NB4 (cell line): ENCODE measurements at regions not wholly inside any gene's neighbourhood (a gene's known extent, or its start where the extent isn't known, plus 50 kb on each side); places are given as distances from the start of the nearest gene placed in this dataset.

Experiments
- POLR2A ChIP-seq: IDR thresholded peaks from 2 replicates; pipeline ENCODE4 v1.6.1; 2011; ENCODE audit warnings: mild to moderate bottlenecking; ENCODE audit not compliant: insufficient read length; ENCODE audit errors: extremely low read depth
- TF ChIP-seq, protein P1 (sequence below): IDR thresholded peaks from one replicate; pipeline ENCODE4 v1.5.1; 2012; ENCODE audit warnings: low read depth, low read length

DNA sequence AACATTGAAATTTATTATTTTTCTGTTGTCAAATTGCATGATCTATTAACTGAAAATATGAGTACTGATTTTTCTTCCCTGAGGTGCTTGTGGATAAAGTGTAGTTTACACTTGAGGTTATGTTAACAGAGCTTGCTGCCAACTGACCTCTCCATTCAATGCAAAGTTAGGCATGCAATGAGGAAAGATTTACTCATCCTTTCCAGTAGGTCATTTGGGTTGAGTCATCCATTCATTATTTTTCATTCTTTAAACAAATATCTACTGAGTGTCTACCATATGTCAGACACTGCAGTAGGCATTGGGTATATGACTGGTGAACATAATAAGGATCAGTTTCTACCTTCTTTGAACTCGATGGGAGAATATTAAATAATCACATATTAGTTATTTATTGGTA, 604.1 kb downstream of the EDEM1 start:
- no peak for TF ChIP-seq POLR2A
- TF ChIP-seq, protein P1, sequence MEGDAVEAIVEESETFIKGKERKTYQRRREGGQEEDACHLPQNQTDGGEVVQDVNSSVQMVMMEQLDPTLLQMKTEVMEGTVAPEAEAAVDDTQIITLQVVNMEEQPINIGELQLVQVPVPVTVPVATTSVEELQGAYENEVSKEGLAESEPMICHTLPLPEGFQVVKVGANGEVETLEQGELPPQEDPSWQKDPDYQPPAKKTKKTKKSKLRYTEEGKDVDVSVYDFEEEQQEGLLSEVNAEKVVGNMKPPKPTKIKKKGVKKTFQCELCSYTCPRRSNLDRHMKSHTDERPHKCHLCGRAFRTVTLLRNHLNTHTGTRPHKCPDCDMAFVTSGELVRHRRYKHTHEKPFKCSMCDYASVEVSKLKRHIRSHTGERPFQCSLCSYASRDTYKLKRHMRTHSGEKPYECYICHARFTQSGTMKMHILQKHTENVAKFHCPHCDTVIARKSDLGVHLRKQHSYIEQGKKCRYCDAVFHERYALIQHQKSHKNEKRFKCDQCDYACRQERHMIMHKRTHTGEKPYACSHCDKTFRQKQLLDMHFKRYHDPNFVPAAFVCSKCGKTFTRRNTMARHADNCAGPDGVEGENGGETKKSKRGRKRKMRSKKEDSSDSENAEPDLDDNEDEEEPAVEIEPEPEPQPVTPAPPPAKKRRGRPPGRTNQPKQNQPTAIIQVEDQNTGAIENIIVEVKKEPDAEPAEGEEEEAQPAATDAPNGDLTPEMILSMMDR: no peak
